Activated CD4-positive, alpha-beta T cell treated with anti-CD3 and anti-CD28 coated beads, Interleukin-10, Interleukin-2, amounts not matched to agents 100 ng/mL and 50 ng/mL, durations not matched to agents 16 hours and 8 hours (primary cell): ENCODE measurements at regions not wholly inside any gene's neighbourhood (a gene's known extent, or its start where the extent isn't known, plus 50 kb on each side); places are given as distances from the start of the nearest gene placed in this dataset.

Experiments
- DNase-seq: peaks from one replicate; pipeline ENCODE4 v3.0.0-alpha.2; 2020

- DNase-seq: no peak
Observed at GRCh38 chr1:29973406-29973805, 737.1 kb downstream of the PTPRU start.

- no peak for DNase-seq
Observed at GRCh38 chr1:29972421-29973053, 736.2 kb downstream of the PTPRU start.

- DNase-seq: no peak
Observed at GRCh38 chr1:29971703-29972102, 735.4 kb downstream of the PTPRU start.

- DNase-seq: no peak
Observed at GRCh38 chr1:29970747-29971325, 734.5 kb downstream of the PTPRU start.

- DNase-seq: no peak
Observed at GRCh38 chr1:29969576-29969975, 733.3 kb downstream of the PTPRU start.

- no peak for DNase-seq
Observed at GRCh38 chr1:29967261-29967660, 730.9 kb downstream of the PTPRU start.

GRCh38 chr1:29966526-29967045, 730.3 kb downstream of the PTPRU start:
- DNase-seq: no peak

GRCh38 chr1:29964718-29965533, 728.6 kb downstream of the PTPRU start:
- DNase-seq: no peak

- no peak for DNase-seq
Observed at GRCh38 chr1:29963946-29964345, 727.6 kb downstream of the PTPRU start.

- DNase-seq: no peak
Observed at GRCh38 chr1:29962831-29963247, 726.5 kb downstream of the PTPRU start.

- no peak for DNase-seq
Observed at GRCh38 chr1:29962336-29962735, 726.0 kb downstream of the PTPRU start.

- no peak for DNase-seq
Observed at GRCh38 chr1:29961293-29962059, 725.2 kb downstream of the PTPRU start.

GRCh38 chr1:29960876-29961275, 724.6 kb downstream of the PTPRU start:
- DNase-seq: no peak

- no peak for DNase-seq
Observed at GRCh38 chr1:29960156-29960755, 723.9 kb downstream of the PTPRU start.

GRCh38 chr1:29959356-29959755, 723.0 kb downstream of the PTPRU start:
- DNase-seq: no peak

- no peak for DNase-seq
Observed at GRCh38 chr1:29958271-29958670, 721.9 kb downstream of the PTPRU start.

- peak; percentile 8 for DNase-seq
Observed at GRCh38 chr1:29956349-29957030, 720.2 kb downstream of the PTPRU start.

GRCh38 chr1:29954591-29954990, 718.3 kb downstream of the PTPRU start:
- DNase-seq: no peak

GRCh38 chr1:29953961-29954360, 717.6 kb downstream of the PTPRU start:
- DNase-seq: no peak

GRCh38 chr1:29949676-29950075, 713.4 kb downstream of the PTPRU start:
- no peak for DNase-seq

GRCh38 chr1:29948581-29948980, 712.3 kb downstream of the PTPRU start:
- DNase-seq: no peak

- DNase-seq: no peak
Observed at GRCh38 chr1:29946057-29946456, 709.7 kb downstream of the PTPRU start.
